ENCODE measurements at regions not wholly inside any gene's neighbourhood (a gene's known extent, or its start where the extent isn't known, plus 50 kb on each side); places are given as distances from the start of the nearest gene placed in this dataset.

DNA sequence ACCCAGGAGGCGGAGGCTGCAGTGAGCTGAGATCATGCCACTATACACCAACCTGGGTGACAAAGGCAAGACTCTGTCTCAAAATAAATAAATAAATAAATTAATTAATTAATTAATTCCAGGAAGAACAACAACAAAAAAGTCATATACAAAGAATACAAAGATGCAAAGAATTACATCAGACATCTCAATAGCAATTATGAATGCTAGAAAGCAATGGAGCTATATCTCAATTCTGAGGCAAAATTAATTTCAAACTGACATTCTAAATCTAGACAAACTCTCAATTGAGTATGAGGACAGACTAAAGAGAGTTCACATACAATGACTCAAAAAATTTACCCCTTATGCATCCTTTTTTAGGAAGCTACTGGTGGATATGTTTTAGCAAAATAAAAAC is 69.6 kb upstream of the CTNNB1 start:
- H3K27ac Mint-ChIP-seq (ENCODE audit: unreplicated experiment): no peak overlapping the region
- H3K27me3 ChIP-seq (ENCODE audit: insufficient read depth, low read length): peaks cover 4% of the 10 kb centered on the region
- no peaks in the 10 kb centered on the region for H3K36me3 ChIP-seq (ENCODE audit: insufficient read depth, low read length)
- H3K4me3 Mint-ChIP-seq (ENCODE audit: unreplicated experiment): no peak overlapping the region
- DNase-seq (ENCODE audit: low read depth) (no peak), FAIRE-seq (no peak)
- peaks cover 21% of the 10 kb centered on the region for H3K9me3 Mint-ChIP-seq (ENCODE audit: unreplicated experiment)
- no peak overlapping the region for H3K9ac ChIP-seq (ENCODE audit: low read length)
- H3K27me3 Mint-ChIP-seq (ENCODE audit: low read depth, unreplicated experiment): peaks cover under 1% of the 10 kb centered on the region
- H3K4me1 Mint-ChIP-seq (ENCODE audit: low read depth, unreplicated experiment): peaks cover 14% of the 10 kb centered on the region
- no peak overlapping the region for H3K4me2 ChIP-seq (ENCODE audit: low read length)
- no peak overlapping the region for H2AFZ ChIP-seq (ENCODE audit: low read depth, low read length)
- no peaks in the 10 kb centered on the region for H4K20me1 ChIP-seq (ENCODE audit: insufficient read depth, low read length)
- no peaks in the 10 kb centered on the region for H3K79me2 ChIP-seq (ENCODE audit: insufficient read depth, low read length)
- H3K4me3 ChIP-seq (ENCODE audit: insufficient read depth, low read depth, low read length): no peak overlapping the region
- H3K4me1 ChIP-seq (ENCODE audit: insufficient read depth, low read length): peaks cover 3% of the 10 kb centered on the region
- H3K36me3 Mint-ChIP-seq (ENCODE audit: low read depth, unreplicated experiment): no peaks in the 10 kb centered on the region
- H3K9me3 ChIP-seq (ENCODE audit: insufficient read depth, low read depth, low read length): peaks cover 8% of the 10 kb centered on the region
- TF ChIP-seq, protein P1, sequence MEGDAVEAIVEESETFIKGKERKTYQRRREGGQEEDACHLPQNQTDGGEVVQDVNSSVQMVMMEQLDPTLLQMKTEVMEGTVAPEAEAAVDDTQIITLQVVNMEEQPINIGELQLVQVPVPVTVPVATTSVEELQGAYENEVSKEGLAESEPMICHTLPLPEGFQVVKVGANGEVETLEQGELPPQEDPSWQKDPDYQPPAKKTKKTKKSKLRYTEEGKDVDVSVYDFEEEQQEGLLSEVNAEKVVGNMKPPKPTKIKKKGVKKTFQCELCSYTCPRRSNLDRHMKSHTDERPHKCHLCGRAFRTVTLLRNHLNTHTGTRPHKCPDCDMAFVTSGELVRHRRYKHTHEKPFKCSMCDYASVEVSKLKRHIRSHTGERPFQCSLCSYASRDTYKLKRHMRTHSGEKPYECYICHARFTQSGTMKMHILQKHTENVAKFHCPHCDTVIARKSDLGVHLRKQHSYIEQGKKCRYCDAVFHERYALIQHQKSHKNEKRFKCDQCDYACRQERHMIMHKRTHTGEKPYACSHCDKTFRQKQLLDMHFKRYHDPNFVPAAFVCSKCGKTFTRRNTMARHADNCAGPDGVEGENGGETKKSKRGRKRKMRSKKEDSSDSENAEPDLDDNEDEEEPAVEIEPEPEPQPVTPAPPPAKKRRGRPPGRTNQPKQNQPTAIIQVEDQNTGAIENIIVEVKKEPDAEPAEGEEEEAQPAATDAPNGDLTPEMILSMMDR (IDR thresholded peaks at IDR 0.05; ENCODE audit: insufficient read depth, low read depth, low read length): no peak
- TF ChIP-seq EZH2 (IDR thresholded peaks at IDR 0.05; ENCODE audit: insufficient read depth, low read length): no peak
- no peak overlapping the region for H3K27ac ChIP-seq (ENCODE audit: low read depth, low read length)

DNA sequence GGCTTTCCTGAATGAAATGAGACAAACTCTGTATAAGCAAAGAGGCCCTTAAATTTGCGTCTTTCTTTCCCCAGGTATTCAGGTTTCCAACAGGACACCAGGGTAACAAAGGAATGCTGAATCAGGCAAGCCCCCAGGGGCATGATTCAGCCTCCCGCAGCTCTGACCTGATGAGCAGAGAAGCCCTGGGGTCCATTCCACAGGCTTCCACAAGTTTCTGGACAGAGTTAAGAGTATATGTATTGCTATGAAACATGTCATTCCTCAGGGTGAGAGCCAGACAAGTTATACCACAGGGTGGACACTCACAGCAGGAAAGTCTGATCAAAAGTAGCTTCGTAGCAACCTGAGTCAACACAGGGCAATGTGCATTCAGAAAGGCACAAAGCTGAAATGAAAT is 68.1 kb upstream of the CTNNB1 start:
- Histone ChIP-seq H3K27ac (ENCODE audit: low read depth, low read length) (no peak overlapping the region), H3K36me3 (ENCODE audit: insufficient read depth, low read length) (no peaks in the 10 kb centered on the region), H2AFZ (ENCODE audit: low read depth, low read length) (no peak overlapping the region), H3K4me2 (ENCODE audit: low read length) (no peak overlapping the region), H3K27me3 (ENCODE audit: insufficient read depth, low read length) (peaks cover 4% of the 10 kb centered on the region), H4K20me1 (ENCODE audit: insufficient read depth, low read length) (no peaks in the 10 kb centered on the region), H3K4me1 (ENCODE audit: insufficient read depth, low read length) (peaks cover 3% of the 10 kb centered on the region), H3K9me3 (ENCODE audit: insufficient read depth, low read depth, low read length) (no peaks in the 10 kb centered on the region), H3K4me3 (ENCODE audit: insufficient read depth, low read depth, low read length) (no peak overlapping the region), H3K9ac (ENCODE audit: low read length) (no peak overlapping the region), H3K79me2 (ENCODE audit: insufficient read depth, low read length) (no peaks in the 10 kb centered on the region)
- DNase-seq (ENCODE audit: low read depth) (peak; percentile 20), FAIRE-seq (no peak)
- Mint-ChIP-seq H3K9me3 (ENCODE audit: unreplicated experiment) (peaks cover 11% of the 10 kb centered on the region), H3K4me1 (ENCODE audit: low read depth, unreplicated experiment) (peaks cover 14% of the 10 kb centered on the region), H3K36me3 (ENCODE audit: low read depth, unreplicated experiment) (no peaks in the 10 kb centered on the region), H3K27ac (ENCODE audit: unreplicated experiment) (peak overlapping the region; percentile 56), H3K27me3 (ENCODE audit: low read depth, unreplicated experiment) (peaks cover 2% of the 10 kb centered on the region), H3K4me3 (ENCODE audit: unreplicated experiment) (no peak overlapping the region)
- TF ChIP-seq EZH2 (IDR thresholded peaks at IDR 0.05; ENCODE audit: insufficient read depth, low read length): no peak
- TF ChIP-seq, protein P1 (IDR thresholded peaks at IDR 0.05; ENCODE audit: insufficient read depth, low read depth, low read length): no peak

DNA sequence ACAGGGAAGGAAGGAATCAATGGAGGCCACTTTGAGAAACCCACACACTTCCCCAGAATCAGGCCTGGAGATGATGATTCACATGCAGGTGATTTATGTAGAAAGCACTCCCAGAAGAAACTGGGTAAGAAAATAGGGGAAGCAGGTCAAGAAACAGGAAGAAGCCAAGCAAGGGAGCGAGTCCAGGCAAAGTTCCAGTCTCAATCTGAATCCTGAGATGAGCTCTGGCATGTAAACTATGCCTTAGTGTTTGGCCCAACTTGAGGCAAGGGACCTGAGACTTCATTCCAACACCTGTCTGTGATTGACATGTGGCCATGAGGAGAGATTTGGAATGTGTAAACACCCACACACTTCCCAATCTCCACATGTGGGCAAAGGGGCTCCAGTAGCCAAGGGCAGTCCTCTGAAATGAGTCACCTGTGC is 61.6 kb upstream of the CTNNB1 start:
- H3K4me1 Mint-ChIP-seq (ENCODE audit: low read depth, unreplicated experiment): peaks cover 27% of the 10 kb centered on the region
- Histone ChIP-seq H3K9me3 (ENCODE audit: insufficient read depth, low read depth, low read length) (no peaks in the 10 kb centered on the region), H3K4me3 (ENCODE audit: insufficient read depth, low read depth, low read length) (no peak overlapping the region), H3K27me3 (ENCODE audit: insufficient read depth, low read length) (peaks cover 6% of the 10 kb centered on the region), H2AFZ (ENCODE audit: low read depth, low read length) (no peak overlapping the region), H3K36me3 (ENCODE audit: insufficient read depth, low read length) (no peaks in the 10 kb centered on the region), H3K4me1 (ENCODE audit: insufficient read depth, low read length) (peaks cover 7% of the 10 kb centered on the region), H3K4me2 (ENCODE audit: low read length) (no peak overlapping the region), H3K9ac (ENCODE audit: low read length) (no peak overlapping the region), H4K20me1 (ENCODE audit: insufficient read depth, low read length) (no peaks in the 10 kb centered on the region), H3K27ac (ENCODE audit: low read depth, low read length) (no peak overlapping the region), H3K79me2 (ENCODE audit: insufficient read depth, low read length) (no peaks in the 10 kb centered on the region)
- TF ChIP-seq, protein P1 (IDR thresholded peaks at IDR 0.05; ENCODE audit: insufficient read depth, low read depth, low read length): no peak
- no peak for TF ChIP-seq EZH2 (IDR thresholded peaks at IDR 0.05; ENCODE audit: insufficient read depth, low read length)
- DNase-seq (ENCODE audit: low read depth) (peak; percentile 22), FAIRE-seq (no peak)
- peaks cover 10% of the 10 kb centered on the region for H3K9me3 Mint-ChIP-seq (ENCODE audit: unreplicated experiment)
- no peak overlapping the region for H3K4me3 Mint-ChIP-seq (ENCODE audit: unreplicated experiment)
- peaks cover 7% of the 10 kb centered on the region for H3K27me3 Mint-ChIP-seq (ENCODE audit: low read depth, unreplicated experiment)
- no peaks in the 10 kb centered on the region for H3K36me3 Mint-ChIP-seq (ENCODE audit: low read depth, unreplicated experiment)
- H3K27ac Mint-ChIP-seq (ENCODE audit: unreplicated experiment): peak overlapping the region; percentile 93
